ENCODE measurements at regions not wholly inside any gene's neighbourhood (a gene's known extent, or its start where the extent isn't known, plus 50 kb on each side); places are given as distances from the start of the nearest gene placed in this dataset.
"Not testable (repeated sequence)": the region's sequence is repeated elsewhere in the genome, so short reads cannot be mapped to it uniquely, and the experiment has no call there.

GRCh38 chr13:50762969-50763567 is 80.4 kb downstream of the DLEU7 start:
- no peak for DNase-seq (ENCODE audit: insufficient read length, low spot score)

GRCh38 chr13:50766013-50766412 is 77.5 kb downstream of the DLEU7 start:
- no peak for TF ChIP-seq POLR2A (IDR thresholded peaks at IDR 0.05; ENCODE audit: low read depth, low read length)
- TF ChIP-seq SPI1 (IDR thresholded peaks at IDR 0.05; ENCODE audit: low read depth, low read length) = no peak
- no peak for TF ChIP-seq TAF1 (IDR thresholded peaks at IDR 0.05; ENCODE audit: low read depth, low read length)
- TF ChIP-seq POU2F2 (IDR thresholded peaks at IDR 0.05; ENCODE audit: low read depth, low read length) = no peak
- no peak for TF ChIP-seq PAX5 (IDR thresholded peaks at IDR 0.05; ENCODE audit: insufficient read depth, low read length, severe bottlenecking)
- no peak for TF ChIP-seq POLR2AphosphoS5 (IDR thresholded peaks at IDR 0.05; ENCODE audit: low read depth, low read length)
- DNase-seq (ENCODE audit: insufficient read length, low spot score) (no peak), FAIRE-seq (no peak)

More at GRCh38 chr13:50762969-50763567, 80.4 kb downstream of the DLEU7 start:
- TF ChIP-seq PAX5 (IDR thresholded peaks at IDR 0.05; ENCODE audit: insufficient read depth, low read length, severe bottlenecking) = no peak
- no peak for TF ChIP-seq POLR2AphosphoS5 (IDR thresholded peaks at IDR 0.05; ENCODE audit: low read depth, low read length)
- no peak for TF ChIP-seq POU2F2 (IDR thresholded peaks at IDR 0.05; ENCODE audit: low read depth, low read length)
- TF ChIP-seq SPI1 (IDR thresholded peaks at IDR 0.05; ENCODE audit: low read depth, low read length) = no peak
- TF ChIP-seq POLR2A (IDR thresholded peaks at IDR 0.05; ENCODE audit: low read depth, low read length) = no peak
- TF ChIP-seq TAF1 (IDR thresholded peaks at IDR 0.05; ENCODE audit: low read depth, low read length) = no peak
- FAIRE-seq = no peak

GRCh38 chr13:50766695-50767094 is 76.8 kb downstream of the DLEU7 start:
- FAIRE-seq = no peak
- TF ChIP-seq TAF1 (IDR thresholded peaks at IDR 0.05; ENCODE audit: low read depth, low read length) = no peak
- TF ChIP-seq PAX5 (IDR thresholded peaks at IDR 0.05; ENCODE audit: insufficient read depth, low read length, severe bottlenecking) = no peak
- TF ChIP-seq SPI1 (IDR thresholded peaks at IDR 0.05; ENCODE audit: low read depth, low read length) = no peak
- TF ChIP-seq POLR2AphosphoS5 (IDR thresholded peaks at IDR 0.05; ENCODE audit: low read depth, low read length) = no peak
- TF ChIP-seq POLR2A (IDR thresholded peaks at IDR 0.05; ENCODE audit: low read depth, low read length) = no peak
- no peak for TF ChIP-seq POU2F2 (IDR thresholded peaks at IDR 0.05; ENCODE audit: low read depth, low read length)
- DNase-seq (ENCODE audit: insufficient read length, low spot score) = no peak

GRCh38 chr13:50772881-50773280 is 70.6 kb downstream of the DLEU7 start:
- not testable (repeated sequence) for FAIRE-seq; DNase-seq (ENCODE audit: insufficient read length, low spot score)

Data from GM12891 (cell line).